Mesenchymal stem cell (in vitro differentiated cells and primary cell): ENCODE measurements at regions not wholly inside any gene's neighbourhood (a gene's known extent, or its start where the extent isn't known, plus 50 kb on each side); places are given as distances from the start of the nearest gene placed in this dataset.

Experiments used
- DNase-seq: peaks from one replicate; pipeline ENCODE4 v3.0.0-alpha.2; 2013
- H2AFZ ChIP-seq: one replicate; pipeline ENCODE4 v1.6.1; 2013; ENCODE audit warnings: low read depth, mild to moderate bottlenecking, control low read depth, inconsistent platforms, low read length, moderate library complexity
- H2AK5ac ChIP-seq: 2 replicates; pipeline ENCODE4 v1.6.1; 2013; ENCODE audit warnings: low read length, moderate library complexity, mild to moderate bottlenecking, inconsistent platforms; ENCODE audit not compliant: severe bottlenecking
- H2BK120ac ChIP-seq: one replicate; pipeline ENCODE4 v1.6.1; 2013; ENCODE audit warnings: low read depth, mild to moderate bottlenecking, inconsistent platforms, low read length, moderate library complexity
- H2BK12ac ChIP-seq, 2 experiments: one replicate each; pipeline ENCODE4 v1.6.1; 2013; ENCODE audit warnings: inconsistent platforms in 2 of 2, low read length in 2 of 2, mild to moderate bottlenecking in 2 of 2, moderate library complexity in 2 of 2, control low read depth in 1 of 2
- H2BK15ac ChIP-seq: one replicate; pipeline ENCODE4 v1.6.1; 2013; ENCODE audit warnings: mild to moderate bottlenecking, low read depth, inconsistent platforms; ENCODE audit not compliant: poor library complexity, severe bottlenecking
- H2BK5ac ChIP-seq: 2 replicates; pipeline ENCODE4 v1.6.1; 2013; ENCODE audit warnings: low read depth, mild to moderate bottlenecking, low read length, control low read depth, inconsistent platforms; ENCODE audit not compliant: poor library complexity, severe bottlenecking
- H3K14ac ChIP-seq, 2 experiments: one replicate each; pipeline ENCODE4 v1.6.1; 2013; ENCODE audit warnings: inconsistent platforms in 2 of 2, low read length in 2 of 2, control low read depth in 1 of 2, mild to moderate bottlenecking in 1 of 2, moderate library complexity in 1 of 2
- H3K18ac ChIP-seq, 2 experiments: one replicate each; pipeline ENCODE4 v1.6.1; 2013; ENCODE audit warnings: inconsistent platforms in 2 of 2, low read length in 2 of 2, control low read depth in 1 of 2, low read depth in 1 of 2, mild to moderate bottlenecking in 1 of 2
- H3K23ac ChIP-seq, 2 experiments: one replicate each; pipeline ENCODE4 v1.6.1; 2013; ENCODE audit warnings: inconsistent platforms in 2 of 2, low read length in 2 of 2, mild to moderate bottlenecking in 2 of 2, moderate library complexity in 2 of 2, control low read depth in 1 of 2
- H3K27ac ChIP-seq: 2 replicates; pipeline ENCODE4 v1.5.1; 2013; ENCODE audit warnings: mild to moderate bottlenecking, moderate library complexity, low read length, control low read depth, inconsistent platforms; ENCODE audit not compliant: poor library complexity, severe bottlenecking
- H3K27me3 ChIP-seq, 2 experiments: 2 replicates each; pipeline versions ENCODE4 v1.6.1 to v1.7.0; 2013; ENCODE audit warnings: low read length in 2 of 2, mild to moderate bottlenecking in 2 of 2, moderate library complexity in 2 of 2, control low read depth in 1 of 2, inconsistent platforms in 1 of 2; ENCODE audit not compliant: control insufficient read depth in 1 of 2, insufficient read depth in 1 of 2
- H3K36me3 ChIP-seq, 2 experiments: 2 replicates each; pipeline versions ENCODE4 v1.6.1 to v1.7.0; 2013; ENCODE audit warnings: low read length in 2 of 2, control low read depth in 1 of 2, inconsistent platforms in 1 of 2, low read depth in 1 of 2, mild to moderate bottlenecking in 1 of 2; ENCODE audit not compliant: insufficient read depth in 2 of 2, control insufficient read depth in 1 of 2
- H3K4ac ChIP-seq, 2 experiments: one replicate each; pipeline ENCODE4 v1.6.1; 2013; ENCODE audit warnings: inconsistent platforms in 2 of 2, low read length in 2 of 2, mild to moderate bottlenecking in 2 of 2, moderate library complexity in 2 of 2, control low read depth in 1 of 2, low read depth in 1 of 2
- H3K4me1 ChIP-seq: 2 replicates; pipeline ENCODE4 v1.6.1; 2013; ENCODE audit warnings: low read depth, low read length, control low read depth; ENCODE audit not compliant: control insufficient read depth, insufficient read depth
- H3K4me2 ChIP-seq: 2 replicates; pipeline ENCODE4 v1.6.1; 2013; ENCODE audit warnings: low read length, mild to moderate bottlenecking, inconsistent platforms; ENCODE audit not compliant: poor library complexity, severe bottlenecking
- H3K4me3 ChIP-seq, 2 experiments: 2 replicates each; pipeline versions ENCODE4 v1.5.1 to v1.7.0; 2013; ENCODE audit warnings: low read length in 2 of 2, mild to moderate bottlenecking in 2 of 2, control low read depth in 1 of 2, low read depth in 1 of 2; ENCODE audit not compliant: insufficient read depth in 1 of 2
- H3K79me1 ChIP-seq: replicated peaks from 2 replicates; pipeline ENCODE4 v1.6.1; 2013; ENCODE audit warnings: mild to moderate bottlenecking, control low read depth, low read length, inconsistent platforms; ENCODE audit not compliant: poor library complexity, severe bottlenecking
- H3K9ac ChIP-seq: 2 replicates; pipeline ENCODE4 v1.7.0; 2013; ENCODE audit warnings: mild to moderate bottlenecking, low read length, moderate library complexity
- H3K9me3 ChIP-seq: 2 replicates; pipeline ENCODE4 v1.7.0; 2013; ENCODE audit warnings: mild to moderate bottlenecking, low read length; ENCODE audit not compliant: control insufficient read depth
- H4K8ac ChIP-seq: one replicate; pipeline ENCODE4 v1.6.1; 2013; ENCODE audit warnings: inconsistent platforms, mild to moderate bottlenecking, low read length, moderate library complexity
- H4K91ac ChIP-seq: one replicate; pipeline ENCODE4 v1.6.1; 2013; ENCODE audit warnings: mild to moderate bottlenecking, low read length, inconsistent platforms
- WGBS: methylation state at CpG from one replicate; pipeline ENCODE4 v1.1.7; 2013; ENCODE audit warnings: mixed read lengths; 5-methylcytosine and 5-hydroxymethylcytosine counted together

- Histone ChIP-seq H3K4ac (no peak overlapping the region), H3K36me3 (no peaks in the 10 kb centered on the region), H3K4me2 (no peak overlapping the region), H2BK12ac (no peak overlapping the region), H4K91ac (no peak overlapping the region), H2BK5ac (no peak overlapping the region), H3K23ac (no peak overlapping the region), H3K4me3 (no peak overlapping the region), H3K9me3 (no peaks in the 10 kb centered on the region), H2BK120ac (no peak overlapping the region), H3K9ac (no peak overlapping the region), H3K4me1 (no peaks in the 10 kb centered on the region), H3K18ac (no peak overlapping the region), H3K27ac (no peak overlapping the region), H2BK15ac (no peak overlapping the region), H2AK5ac (no peak overlapping the region), H4K8ac (no peak overlapping the region), H3K27me3 (no peaks in the 10 kb centered on the region), H2AFZ (no peak overlapping the region), H3K79me1 (no peaks in the 10 kb centered on the region), H3K14ac (no peak overlapping the region)
- WGBS, result 44% methylated on average over 7 of the region's 7 CpGs
- no peak for DNase-seq
Observed at GRCh38 chr14:36452860-36453259, 67.2 kb downstream of the NKX2-1 start.

- no peak overlapping the region for H3K23ac ChIP-seq
- no peaks in the 10 kb centered on the region for H3K4me1 ChIP-seq
- H2AK5ac ChIP-seq, result no peak overlapping the region
- H3K4me3 ChIP-seq, result no peak overlapping the region
- no peaks in the 10 kb centered on the region for H3K36me3 ChIP-seq
- no peak overlapping the region for H2BK12ac ChIP-seq
- H3K79me1 ChIP-seq, result no peaks in the 10 kb centered on the region
- H2AFZ ChIP-seq, result no peak overlapping the region
- no peak for DNase-seq
- H3K4me2 ChIP-seq, result no peak overlapping the region
- no peak overlapping the region for H4K8ac ChIP-seq
- H3K14ac ChIP-seq, result no peak overlapping the region
- no peak overlapping the region for H2BK5ac ChIP-seq
- H4K91ac ChIP-seq, result no peak overlapping the region
- peaks cover 0 to 3% of the 10 kb centered on the region in 2 experiments for H3K27me3 ChIP-seq
- no peak overlapping the region for H2BK15ac ChIP-seq
- H3K27ac ChIP-seq, result no peak overlapping the region
- H2BK120ac ChIP-seq, result no peak overlapping the region
- H3K9ac ChIP-seq, result no peak overlapping the region
- H3K18ac ChIP-seq, result no peak overlapping the region
- no peaks in the 10 kb centered on the region for H3K9me3 ChIP-seq
- no peak overlapping the region for H3K4ac ChIP-seq
- WGBS, result 67% methylated on average over 8 of the region's 8 CpGs
Observed at GRCh38 chr14:36451310-36452065, 68.5 kb downstream of the NKX2-1 start.

- H3K4me2 ChIP-seq, result no peak overlapping the region
- H3K4me3 ChIP-seq, result no peak overlapping the region
- H3K27ac ChIP-seq, result no peak overlapping the region
- H4K8ac ChIP-seq, result no peak overlapping the region
- no peak overlapping the region for H2BK12ac ChIP-seq
- H2BK5ac ChIP-seq, result no peak overlapping the region
- H3K27me3 ChIP-seq, result peaks cover 0 to 5% of the 10 kb centered on the region in 2 experiments
- H3K9me3 ChIP-seq, result no peaks in the 10 kb centered on the region
- no peak overlapping the region for H2AFZ ChIP-seq
- H2BK120ac ChIP-seq, result no peak overlapping the region
- H3K18ac ChIP-seq, result no peak overlapping the region
- no peak overlapping the region for H3K4ac ChIP-seq
- H3K79me1 ChIP-seq, result no peaks in the 10 kb centered on the region
- no peaks in the 10 kb centered on the region for H3K4me1 ChIP-seq
- no peak overlapping the region for H4K91ac ChIP-seq
- no peak overlapping the region for H3K14ac ChIP-seq
- H3K9ac ChIP-seq, result no peak overlapping the region
- no peak for DNase-seq
- no peaks in the 10 kb centered on the region for H3K36me3 ChIP-seq
- no peak overlapping the region for H3K23ac ChIP-seq
- 80% methylated on average over 3 of the region's 4 CpGs for WGBS
- H2AK5ac ChIP-seq, result no peak overlapping the region
- H2BK15ac ChIP-seq, result no peak overlapping the region
Observed at GRCh38 chr14:36450550-36450949, 69.5 kb downstream of the NKX2-1 start.

- no peak overlapping the region for H4K8ac ChIP-seq
- peaks cover 0 to 5% of the 10 kb centered on the region in 2 experiments for H3K27me3 ChIP-seq
- H3K79me1 ChIP-seq, result no peaks in the 10 kb centered on the region
- H2AFZ ChIP-seq, result no peak overlapping the region
- no peak for DNase-seq
- H3K4me3 ChIP-seq, result no peak overlapping the region
- H3K9me3 ChIP-seq, result no peaks in the 10 kb centered on the region
- H3K23ac ChIP-seq, result no peak overlapping the region
- H3K4ac ChIP-seq, result no peak overlapping the region
- H2BK15ac ChIP-seq, result no peak overlapping the region
- H2AK5ac ChIP-seq, result no peak overlapping the region
- no peak overlapping the region for H2BK12ac ChIP-seq
- no peak overlapping the region for H4K91ac ChIP-seq
- H3K9ac ChIP-seq, result no peak overlapping the region
- H2BK5ac ChIP-seq, result no peak overlapping the region
- H3K14ac ChIP-seq, result no peak overlapping the region
- WGBS, result 89% methylated on average over 2 of the region's 4 CpGs
- H3K4me1 ChIP-seq, result no peaks in the 10 kb centered on the region
- no peak overlapping the region for H3K4me2 ChIP-seq
- no peak overlapping the region for H3K18ac ChIP-seq
- no peak overlapping the region for H3K27ac ChIP-seq
- no peak overlapping the region for H2BK120ac ChIP-seq
- no peaks in the 10 kb centered on the region for H3K36me3 ChIP-seq
Observed at GRCh38 chr14:36449903-36450302, 70.1 kb downstream of the NKX2-1 start.
